Uterus (tissue), 3 donors: ENCODE measurements at regions not wholly inside any gene's neighbourhood (a gene's known extent, or its start where the extent isn't known, plus 50 kb on each side); places are given as distances from the start of the nearest gene placed in this dataset.
A peak's percentile ranks its signal among the peaks of the same experiment; 100 is the strongest.

Experiments
- DNase-seq, 2 donors: peaks; one replicate each; pipeline ENCODE4 v3.0.0-alpha.2; 2019 to 2020
- H3K27ac ChIP-seq, 2 donors: fragments of 200-600 bp; sonication (generic); 1 replicate in 1 of 2; 2 replicates in 1 of 2; pipeline ENCODE4 v1.5.1; 2016 to 2018
- H3K27me3 ChIP-seq, 2 donors: fragments of 200-600 bp; sonication (generic); one replicate each; pipeline ENCODE4 v1.5.1; 2018 to 2019; ENCODE audit warnings: control low read depth in 1 of 2
- H3K36me3 ChIP-seq, 2 donors: fragments of 200-600 bp; sonication (generic); one replicate each; pipeline ENCODE4 v1.5.1; 2019; ENCODE audit warnings: control low read depth in 1 of 2
- H3K4me1 ChIP-seq, 2 donors: fragments of 200-600 bp; sonication (generic); one replicate each; pipeline ENCODE4 v1.5.1; 2018 to 2019; ENCODE audit warnings: control low read depth in 1 of 2
- H3K4me3 ChIP-seq, 2 donors: fragments of 200-600 bp; sonication (generic); 1 replicate in 1 of 2; 2 replicates in 1 of 2; pipeline ENCODE4 v1.5.1; 2018 to 2019; ENCODE audit warnings: mild to moderate bottlenecking in 1 of 2
- H3K9me3 ChIP-seq, 2 donors: fragments of 200-600 bp; sonication (generic); one replicate each; pipeline ENCODE4 v1.5.1; 2019; ENCODE audit warnings: control low read depth in 1 of 2
- CTCF ChIP-seq, 4 experiments: fragments of 200-600 bp in 2 of 4; fragments of 450-650 bp in 2 of 4; sonication (generic) in 2 of 4; IDR thresholded peaks; one replicate each; pipeline ENCODE4 v1.5.1; 2016 to 2019; ENCODE audit warnings: antibody characterized with exemption in 4 of 4, mild to moderate bottlenecking in 2 of 4, moderate library complexity in 1 of 4
- POLR2A ChIP-seq, 2 donors: fragments of 450-650 bp; IDR thresholded peaks; one replicate each; pipeline ENCODE4 v1.6.1; 2016; ENCODE audit warnings: antibody characterized with exemption in 2 of 2, mild to moderate bottlenecking in 1 of 2, moderate library complexity in 1 of 2
- intact Hi-C: fragments of 100-400 bp; cut with DNase I; formaldehyde crosslinking; loops from one replicate; pipeline ENCODE4 v1.15.1; 2023; ENCODE audit warnings: low total_unique reads
- donor health status: DM: yes; HTN: yes; CAD: no.

- Histone ChIP-seq H3K36me3 (no peaks in the 10 kb centered on the region), H3K4me1 (no peaks in the 10 kb centered on the region), H3K4me3 (no peak overlapping the region), H3K9me3 (no peaks in the 10 kb centered on the region), H3K27me3 (no peaks in the 10 kb centered on the region), H3K27ac (peak overlapping the region; percentile 55 to 75)
- DNase-seq = peak; percentile 41 to 43
- TF ChIP-seq CTCF (IDR thresholded peaks at IDR 0.05) (peak in 1 of 4 experiments; percentile 3), POLR2A (IDR thresholded peaks at IDR 0.05) (no peak)
- intact Hi-C loops = no loop called here
Observed at GRCh38 chr5:34576891-34577666, 79.0 kb upstream of the RAI14 start.

- no peaks in the 10 kb centered on the region for H3K4me1 ChIP-seq
- intact Hi-C loops = no loop called here
- H3K4me3 ChIP-seq = no peak overlapping the region
- no peaks in the 10 kb centered on the region for H3K9me3 ChIP-seq
- H3K36me3 ChIP-seq = no peaks in the 10 kb centered on the region
- H3K27me3 ChIP-seq = no peaks in the 10 kb centered on the region
- no peak for TF ChIP-seq POLR2A (IDR thresholded peaks at IDR 0.05)
- TF ChIP-seq CTCF (IDR thresholded peaks at IDR 0.05) = no peak
- DNase-seq = no peak
- no peak overlapping the region for H3K27ac ChIP-seq
Observed at GRCh38 chr5:34578962-34579361, 77.2 kb upstream of the RAI14 start.

GRCh38 chr5:34580983-34581382, 75.1 kb upstream of the RAI14 start:
- intact Hi-C loops = no loop called here

GRCh38 chr5:34582371-34582770, 73.8 kb upstream of the RAI14 start:
- Histone ChIP-seq H3K36me3 (no peaks in the 10 kb centered on the region), H3K27me3 (no peaks in the 10 kb centered on the region), H3K27ac (no peak overlapping the region), H3K4me1 (no peaks in the 10 kb centered on the region), H3K9me3 (no peaks in the 10 kb centered on the region), H3K4me3 (no peak overlapping the region)
- intact Hi-C loops = no loop called here
- TF ChIP-seq CTCF (IDR thresholded peaks at IDR 0.05) (no peak), POLR2A (IDR thresholded peaks at IDR 0.05) (no peak)
- no peak for DNase-seq

More at GRCh38 chr5:34580983-34581382, 75.1 kb upstream of the RAI14 start:
- Histone ChIP-seq H3K36me3 (no peaks in the 10 kb centered on the region), H3K4me1 (no peaks in the 10 kb centered on the region), H3K4me3 (no peak overlapping the region), H3K27me3 (no peaks in the 10 kb centered on the region), H3K27ac (no peak overlapping the region), H3K9me3 (no peaks in the 10 kb centered on the region)
- no peak for DNase-seq
- TF ChIP-seq CTCF (IDR thresholded peaks at IDR 0.05) (no peak), POLR2A (IDR thresholded peaks at IDR 0.05) (no peak)

- H3K9me3 ChIP-seq = no peaks in the 10 kb centered on the region
- no peak for TF ChIP-seq POLR2A (IDR thresholded peaks at IDR 0.05)
- no peak for TF ChIP-seq CTCF (IDR thresholded peaks at IDR 0.05)
- DNase-seq = no peak
- no peaks in the 10 kb centered on the region for H3K27me3 ChIP-seq
- intact Hi-C loops = no loop called here
- peak overlapping the region in 1 of 2 donors; percentile 19 for H3K27ac ChIP-seq
- H3K36me3 ChIP-seq = no peaks in the 10 kb centered on the region
- H3K4me1 ChIP-seq = no peaks in the 10 kb centered on the region
- no peak overlapping the region for H3K4me3 ChIP-seq
Observed at GRCh38 chr5:34583167-34583566, 73.0 kb upstream of the RAI14 start.
